GM18861 (cell line): ENCODE measurements at regions not wholly inside any gene's neighbourhood (a gene's known extent, or its start where the extent isn't known, plus 50 kb on each side); places are given as distances from the start of the nearest gene placed in this dataset.

Source experiments
- ATAC-seq: cut with Tn5 transposase; IDR thresholded peaks from one replicate; pipeline ENCODE4 v1.9.1; 2021; ENCODE audit not compliant: unreplicated experiment

DNA sequence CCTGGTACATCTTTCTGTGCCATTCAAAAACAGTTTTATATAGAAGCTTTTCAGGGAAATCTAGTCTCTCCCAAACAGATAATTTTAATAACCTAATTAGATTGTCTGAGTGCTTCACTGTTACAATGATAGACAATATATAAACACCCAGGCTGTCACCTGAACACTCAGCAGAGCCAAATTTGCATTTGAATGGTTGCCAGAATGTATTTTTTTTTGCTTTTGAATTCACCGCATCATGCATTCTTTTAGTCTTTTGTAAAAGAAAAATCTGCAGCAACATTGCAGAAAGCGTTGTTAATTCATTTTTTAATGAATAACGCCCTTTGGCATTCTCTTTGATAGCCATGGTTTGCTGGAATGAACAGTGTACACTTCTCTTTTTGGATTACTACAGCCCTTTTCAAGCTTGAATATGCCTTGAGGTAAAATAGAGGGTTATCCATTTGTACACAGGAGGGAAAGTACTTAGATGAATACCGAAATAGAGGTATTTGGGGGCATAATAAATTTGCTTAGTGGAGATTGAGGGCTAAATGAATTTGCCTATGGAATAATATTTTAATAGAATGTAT, 175.0 kb upstream of the EPHA5 start:
- no peak for ATAC-seq

DNA sequence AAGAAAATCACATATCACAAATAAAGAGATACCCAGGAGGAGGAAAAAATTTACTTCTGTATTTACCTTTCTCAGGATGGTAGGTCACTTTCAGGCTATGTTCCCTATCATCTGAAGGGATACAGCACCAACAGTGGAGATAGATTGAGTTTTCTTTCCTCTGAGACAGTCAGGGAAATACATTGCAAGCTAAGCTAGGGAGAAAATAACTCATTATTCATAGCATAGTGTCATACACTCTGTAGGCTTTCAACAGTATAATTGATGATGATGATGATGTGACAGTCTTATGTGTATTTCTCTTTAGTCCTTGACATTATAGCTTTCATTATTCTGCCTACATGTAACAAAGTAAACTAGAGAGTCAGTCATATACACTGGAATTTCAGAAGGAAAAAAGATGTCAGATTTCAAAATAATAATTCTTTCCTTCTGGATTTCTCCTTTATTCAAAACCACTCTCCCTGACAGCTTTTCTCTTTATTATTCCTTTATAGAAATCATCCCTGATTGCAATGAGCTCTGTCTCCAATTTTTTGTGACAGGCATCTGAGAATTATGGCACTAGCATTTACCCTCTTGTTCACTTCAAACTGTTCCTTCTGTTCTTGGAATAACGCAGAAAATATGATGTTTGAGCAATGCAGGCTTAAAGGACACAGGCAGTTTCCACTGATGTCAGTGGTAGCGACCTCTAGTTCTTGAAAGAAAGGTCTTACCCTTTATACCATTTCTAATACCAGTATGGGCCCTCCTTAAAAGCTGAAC, 169.1 kb upstream of the EPHA5 start:
- ATAC-seq = no peak

DNA sequence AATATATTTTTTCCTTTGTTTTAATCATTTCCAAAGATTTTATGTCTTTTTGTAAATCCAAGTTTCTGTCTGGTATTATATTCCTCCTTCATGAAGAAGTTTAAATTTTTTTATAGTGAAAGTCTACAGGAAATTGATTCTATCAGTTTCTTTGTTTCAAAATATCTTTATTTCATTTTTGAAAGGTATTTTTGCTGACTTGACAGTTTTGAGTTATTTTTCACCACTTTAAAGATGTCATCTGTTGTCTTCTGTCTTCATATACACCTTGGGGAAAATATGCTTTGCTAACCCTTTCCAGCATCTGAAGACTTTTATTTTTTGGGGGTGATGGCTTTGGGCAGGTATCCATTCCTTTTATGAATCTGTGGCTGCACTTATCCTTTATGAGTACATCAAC, 164.4 kb upstream of the EPHA5 start:
- no peak for ATAC-seq

DNA sequence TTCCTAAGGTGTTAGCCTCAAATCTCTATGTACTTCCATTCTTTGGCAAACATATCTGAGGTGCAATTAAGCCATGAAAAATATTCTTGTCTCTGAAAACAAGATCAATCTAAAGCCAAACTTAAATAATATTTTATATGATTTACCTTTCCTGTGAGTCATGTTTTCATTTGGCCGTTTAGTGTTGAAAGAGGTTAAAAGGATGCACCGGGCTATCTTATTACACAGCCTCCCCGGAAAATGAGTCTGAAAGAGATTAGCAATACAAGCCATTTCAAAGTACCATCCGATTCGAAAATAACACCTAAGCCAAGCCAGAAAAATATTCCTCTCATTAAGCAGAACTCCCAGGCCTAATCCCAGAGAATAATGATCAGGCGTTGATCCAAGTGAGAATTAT, 161.5 kb upstream of the EPHA5 start:
- ATAC-seq = no peak

DNA sequence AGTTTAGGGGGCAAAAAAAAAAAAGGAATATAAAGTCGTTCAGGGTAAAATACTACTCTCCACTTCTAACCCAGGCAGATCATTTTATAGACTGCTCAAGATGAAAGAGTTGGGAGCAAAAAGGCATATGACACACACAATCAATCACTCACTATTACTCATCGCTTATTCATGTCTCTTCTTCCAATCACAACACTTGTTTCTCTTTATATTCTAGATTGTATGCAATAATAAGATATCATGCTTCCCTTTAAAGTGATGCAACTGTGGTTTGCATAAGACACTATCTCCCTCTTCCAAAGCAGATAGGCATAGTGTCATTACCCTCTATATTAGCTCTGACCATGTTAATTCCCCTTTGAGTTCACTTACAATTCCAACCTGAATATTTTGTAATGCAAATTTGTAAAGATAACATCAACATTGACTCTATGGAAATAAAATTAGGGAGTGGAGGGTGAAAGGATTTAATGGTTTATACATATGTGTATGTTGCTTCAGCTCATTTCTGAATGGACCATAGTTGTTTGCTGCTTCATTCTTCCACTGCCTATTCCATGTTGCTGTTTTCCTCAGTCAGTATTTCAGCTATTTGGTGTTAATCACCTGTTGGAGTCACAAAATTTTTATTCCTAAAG, 154.9 kb upstream of the EPHA5 start:
- no peak for ATAC-seq

DNA sequence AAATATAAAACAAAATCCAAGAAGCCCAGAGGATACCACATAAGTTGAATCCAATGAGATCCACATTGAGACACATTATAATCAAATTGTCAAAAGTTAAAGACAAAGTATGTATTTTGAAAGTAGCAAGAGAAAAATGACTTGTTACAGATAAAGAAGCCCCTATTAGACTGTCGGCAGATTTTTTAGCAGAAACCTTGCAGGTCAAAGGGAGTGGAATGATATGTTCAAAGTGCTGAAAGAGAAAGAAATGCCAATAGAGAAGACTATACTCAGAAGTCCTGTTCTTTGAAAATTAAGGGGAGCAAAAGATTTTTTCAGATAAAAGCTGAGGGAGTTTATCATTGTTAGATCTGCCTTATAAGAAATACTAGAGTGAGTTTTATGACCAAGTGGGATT, 148.9 kb upstream of the EPHA5 start:
- no peak for ATAC-seq

DNA sequence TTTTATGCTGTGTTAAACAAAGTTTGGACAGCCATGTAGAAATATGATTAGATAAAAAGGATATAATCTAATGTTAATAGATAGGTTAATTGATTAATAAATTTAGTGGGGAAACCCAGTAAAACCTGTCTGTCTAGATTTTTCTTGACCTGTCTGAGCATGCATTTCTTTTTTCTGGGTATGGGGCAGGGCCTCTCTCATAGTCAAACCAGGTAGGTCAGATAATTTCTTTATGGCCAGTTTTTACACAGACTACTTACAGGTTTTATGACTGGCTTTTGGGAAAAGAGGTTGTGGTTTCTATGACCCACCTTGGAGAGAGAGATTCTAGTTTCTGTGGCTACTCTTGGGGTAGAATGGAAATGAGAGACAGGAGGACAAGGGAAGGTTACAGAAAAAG, 135.6 kb upstream of the EPHA5 start:
- ATAC-seq = no peak

DNA sequence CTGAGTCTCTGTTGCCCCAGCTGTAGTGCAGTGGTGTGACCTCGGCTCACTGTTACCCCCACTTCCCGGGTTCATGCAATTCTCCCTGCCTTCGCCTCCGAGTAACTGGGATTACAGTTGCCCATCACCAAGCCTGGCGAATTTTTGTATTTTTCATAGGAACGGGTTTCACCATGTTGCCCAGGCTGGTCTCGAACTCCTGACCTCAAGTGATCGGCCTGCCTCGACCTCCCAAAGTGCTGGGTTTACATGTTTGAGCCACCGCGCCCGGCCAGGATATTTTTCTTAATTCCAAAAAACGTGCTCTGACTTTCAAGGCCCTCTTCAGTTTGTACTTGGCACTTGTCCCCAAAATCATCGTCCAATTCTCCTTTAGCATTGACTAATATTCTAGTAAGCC, 129.2 kb upstream of the EPHA5 start:
- ATAC-seq = no peak

DNA sequence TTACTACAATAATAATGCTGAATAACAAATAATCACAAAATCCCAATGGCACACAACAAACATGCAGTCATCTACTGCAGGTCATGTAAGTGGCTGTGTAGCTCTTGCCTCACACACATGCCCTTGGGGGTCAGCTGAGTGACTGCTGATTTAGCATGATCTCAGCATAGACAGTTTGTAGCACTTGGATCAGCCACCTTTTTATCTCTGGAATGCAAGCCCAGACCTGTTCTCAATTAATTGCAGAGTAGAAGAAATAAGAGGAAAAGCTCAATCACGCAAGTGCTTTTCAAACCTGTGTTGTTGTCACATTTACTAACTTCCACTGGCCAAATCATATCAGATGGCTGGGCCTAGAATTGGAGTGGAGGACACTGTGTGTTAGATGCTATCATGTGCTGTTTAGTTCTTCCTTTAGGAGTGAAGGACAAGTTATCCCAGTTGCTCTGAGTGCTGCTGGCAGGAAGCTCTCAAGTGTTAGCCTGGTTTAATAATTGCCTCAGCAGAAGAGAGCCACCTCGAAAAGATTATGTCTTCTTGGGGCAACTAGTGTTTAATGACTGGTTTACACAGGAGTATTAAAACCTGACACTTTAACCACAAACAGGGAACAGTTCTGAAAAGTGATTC, 128.3 kb upstream of the EPHA5 start:
- ATAC-seq = no peak

DNA sequence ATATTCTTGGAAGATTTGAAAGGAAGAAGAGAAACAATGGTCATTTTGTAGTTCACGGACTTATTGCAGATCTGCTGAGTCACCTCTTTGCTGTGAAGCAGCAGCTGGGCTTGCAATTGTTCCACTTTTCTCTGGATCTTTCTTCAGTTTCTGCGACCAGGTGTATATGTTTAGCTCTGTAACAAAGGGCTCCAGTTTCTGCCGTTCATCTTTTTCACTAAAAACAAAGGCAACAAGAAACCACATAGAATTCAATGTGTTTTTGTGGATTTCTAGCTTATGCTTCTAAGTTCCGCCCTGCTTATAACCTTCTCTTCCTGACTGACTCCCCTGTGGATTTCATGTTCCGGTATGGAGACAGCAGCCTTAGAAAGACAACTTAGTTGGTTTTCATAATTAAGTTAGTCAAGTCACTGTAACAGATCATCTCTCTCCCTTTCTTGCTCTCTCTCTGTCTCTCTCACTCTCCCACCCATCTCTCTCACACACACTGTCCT, 121.6 kb upstream of the EPHA5 start:
- no peak for ATAC-seq

DNA sequence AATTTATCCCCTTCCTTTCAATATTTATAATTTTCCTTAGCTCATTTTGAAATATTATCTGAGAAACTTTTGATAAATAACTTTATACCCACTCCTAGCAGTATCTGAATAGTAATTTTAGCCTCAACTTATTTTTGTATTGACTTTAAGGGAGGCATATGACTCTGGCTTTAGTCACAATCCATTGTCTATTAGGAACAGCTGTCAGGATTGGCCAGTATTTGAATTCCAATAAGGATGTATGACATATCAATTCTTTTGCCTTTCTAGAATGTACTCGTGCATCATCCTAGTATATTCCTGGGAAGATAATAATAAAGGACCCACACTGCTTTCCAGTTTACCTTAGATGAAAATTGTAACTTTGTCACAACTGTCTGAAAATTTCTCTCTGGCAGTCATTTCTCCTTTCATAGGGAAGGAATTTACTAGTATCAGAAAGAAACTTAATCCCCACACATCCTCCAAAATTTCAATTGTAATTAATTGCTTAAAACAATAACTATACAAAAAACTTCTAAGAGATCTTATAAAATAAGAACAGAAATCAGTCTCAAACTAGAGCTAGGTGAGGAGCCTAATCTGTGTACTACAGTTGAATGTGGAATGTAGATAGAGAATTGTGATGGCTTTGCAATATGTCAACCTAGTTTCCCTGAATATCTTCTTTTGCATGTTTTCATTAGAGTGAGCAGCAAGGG, 121.0 kb upstream of the EPHA5 start:
- no peak for ATAC-seq

DNA sequence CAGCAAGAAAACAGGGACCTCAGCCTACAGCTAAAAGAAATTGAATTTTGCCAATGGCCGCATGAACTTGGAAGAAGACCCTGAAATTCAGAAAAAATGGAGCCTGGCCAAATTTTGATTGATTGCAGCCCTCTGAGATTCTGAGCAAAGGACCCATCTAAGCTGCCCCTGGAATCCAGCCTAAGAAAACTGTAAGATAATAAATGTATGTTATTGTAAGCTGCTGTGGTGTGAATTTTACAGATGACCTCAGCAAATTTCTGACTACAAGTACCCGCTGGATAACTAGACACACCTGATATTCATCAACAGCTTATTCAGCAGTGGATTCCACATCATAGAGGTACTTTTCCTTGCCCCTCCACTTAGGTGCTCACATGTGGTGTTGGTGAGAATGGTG, 119.5 kb upstream of the EPHA5 start:
- ATAC-seq = no peak

DNA sequence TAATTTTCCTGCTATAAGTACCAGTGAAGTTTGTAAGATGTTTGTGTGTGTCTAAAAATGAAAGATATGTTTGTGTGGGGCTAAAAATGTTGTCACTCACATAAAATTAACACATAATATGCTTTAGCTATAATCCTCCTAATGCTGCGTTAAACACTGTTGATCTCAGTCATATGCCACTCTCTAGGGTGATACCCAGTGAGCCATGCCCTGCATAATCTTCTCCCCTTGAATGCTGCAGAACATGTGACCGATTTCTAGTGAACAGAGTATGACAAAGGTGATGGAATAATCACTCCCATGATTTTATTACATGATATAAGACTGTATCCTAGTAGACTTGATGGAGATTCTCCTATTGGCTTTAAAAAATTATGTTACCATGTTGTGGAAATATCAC, 119.1 kb upstream of the EPHA5 start:
- no peak for ATAC-seq

DNA sequence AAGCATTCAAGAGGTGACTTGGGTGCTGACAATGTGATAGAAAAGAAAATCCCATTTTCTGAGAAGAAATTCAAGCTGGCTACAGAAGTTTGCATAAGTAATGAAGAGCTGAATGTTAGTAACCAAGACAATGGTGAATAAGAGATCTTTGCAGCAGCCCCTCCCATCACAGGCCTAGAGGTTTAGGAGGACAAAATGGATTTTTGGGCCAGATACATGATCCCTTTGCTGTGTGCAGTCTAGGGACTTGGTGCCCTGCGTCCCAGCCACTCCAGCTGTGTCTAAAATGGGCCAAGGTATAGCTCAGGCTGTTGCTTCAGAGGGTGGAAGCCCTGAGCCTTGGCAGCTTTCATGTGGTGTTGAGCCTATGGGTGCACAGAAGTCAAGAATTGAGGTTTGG, 107.0 kb upstream of the EPHA5 start:
- ATAC-seq = no peak

DNA sequence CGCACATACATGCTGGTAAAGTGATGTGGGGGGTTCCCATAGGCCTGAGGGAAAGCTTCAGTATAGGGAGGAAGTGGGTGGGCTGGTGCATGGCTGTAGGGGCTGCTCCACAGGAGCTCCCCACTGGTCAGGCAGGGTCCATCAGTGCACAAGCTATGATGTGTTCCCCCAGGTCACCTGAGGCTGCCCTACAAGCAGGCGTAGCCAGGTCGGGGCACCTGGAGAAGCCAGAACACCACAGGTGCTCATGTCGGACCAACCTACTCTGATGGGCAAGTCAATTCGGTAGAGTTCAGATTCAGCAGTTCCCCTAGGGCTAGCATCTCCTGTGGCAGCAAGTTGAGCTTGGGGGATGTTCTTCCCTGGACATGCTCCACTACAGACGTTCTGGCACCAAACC, 103.3 kb upstream of the EPHA5 start:
- no peak for ATAC-seq

DNA sequence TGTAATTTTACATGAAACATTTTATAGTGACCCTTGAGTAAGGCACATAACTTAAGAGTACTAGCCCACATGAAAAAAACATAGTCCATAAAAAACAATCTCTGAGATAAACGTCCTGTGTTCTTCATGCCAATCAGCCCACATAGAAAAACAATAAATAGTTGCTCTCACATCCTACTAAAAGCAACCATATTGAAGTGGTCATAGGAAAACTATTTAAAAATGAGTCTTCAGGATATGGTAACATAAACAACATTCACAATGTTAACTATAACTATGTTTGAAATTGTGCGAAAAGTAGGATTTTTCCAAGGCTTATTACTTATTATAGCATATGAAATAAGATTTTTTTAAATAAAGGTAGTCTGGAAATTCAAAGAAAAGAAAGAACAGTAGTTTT, 77.1 kb upstream of the EPHA5 start:
- ATAC-seq = no peak

DNA sequence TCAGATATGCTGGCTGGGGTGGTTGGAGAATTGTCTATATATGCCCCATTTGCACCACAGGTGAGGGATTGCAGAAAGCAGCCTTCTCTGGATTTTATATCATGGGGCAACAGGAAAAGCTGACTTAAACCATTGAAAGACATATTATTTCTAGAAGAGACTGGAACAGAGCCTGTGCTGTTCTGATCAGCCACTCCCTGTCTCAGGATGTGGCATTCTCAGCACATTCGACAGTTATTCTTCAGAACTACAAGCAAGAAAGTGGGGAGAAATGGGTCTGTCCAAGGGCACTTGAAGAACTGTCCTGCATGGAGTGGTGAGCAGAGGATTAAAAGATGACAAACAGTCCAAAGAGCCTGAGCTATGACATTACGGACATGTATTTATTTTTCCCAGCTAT, 67.8 kb upstream of the EPHA5 start:
- no peak for ATAC-seq

DNA sequence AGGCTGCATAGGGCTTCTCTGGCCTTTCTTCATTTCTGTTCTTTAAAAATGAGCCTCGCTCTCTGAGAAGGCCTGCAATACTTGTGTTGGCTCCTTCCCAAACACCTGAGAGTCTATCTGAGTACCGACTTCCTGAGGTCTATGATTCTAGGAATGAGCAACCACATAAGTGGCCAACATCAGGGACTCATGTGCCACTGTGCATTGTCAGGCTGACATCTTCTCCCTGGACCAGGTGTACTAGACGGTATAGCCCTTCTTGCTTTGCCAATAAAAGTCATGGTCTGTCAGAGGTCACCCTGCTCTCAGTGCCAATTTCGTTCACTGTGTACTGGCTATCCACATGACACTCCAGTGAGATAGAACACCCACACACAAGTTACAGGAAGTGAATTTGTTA, 67.4 kb upstream of the EPHA5 start:
- ATAC-seq = no peak

DNA sequence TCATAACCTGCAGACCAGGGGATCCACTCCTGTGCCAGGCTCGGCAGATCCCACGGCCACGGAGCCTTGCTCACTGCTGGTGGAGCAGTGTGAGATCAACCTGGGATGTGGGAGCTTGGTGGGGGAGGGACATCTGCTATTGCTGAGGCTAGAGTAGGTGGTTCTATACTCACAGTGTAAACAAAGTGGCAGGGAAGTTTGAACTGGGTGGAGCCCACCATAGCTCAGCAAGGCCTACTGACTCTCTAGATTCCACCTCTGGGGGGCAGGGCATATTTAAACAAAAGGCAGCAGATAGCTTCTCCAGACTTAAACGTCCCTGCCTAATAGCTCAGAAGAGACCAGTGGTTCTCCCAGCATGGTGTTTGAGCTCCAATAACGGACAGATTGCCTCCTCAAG, 54.7 kb upstream of the EPHA5 start:
- ATAC-seq = no peak
